ENCODE measurements at regions not wholly inside any gene's neighbourhood (a gene's known extent, or its start where the extent isn't known, plus 50 kb on each side); places are given as distances from the start of the nearest gene placed in this dataset.

GRCh38 chr2:2649109-2650072 is 318.3 kb upstream of the MYT1L start:
- TF ChIP-seq CTCF (IDR thresholded peaks at IDR 0.05; ENCODE audit: poor library complexity) (no peak), EZH2 (IDR thresholded peaks at IDR 0.05; ENCODE audit: borderline replicate concordance) (no peak)
